GM18520 (cell line): ENCODE measurements at regions not wholly inside any gene's neighbourhood (a gene's known extent, or its start where the extent isn't known, plus 50 kb on each side); places are given as distances from the start of the nearest gene placed in this dataset.

Experiments used
- ATAC-seq: cut with Tn5 transposase; IDR thresholded peaks from one replicate; pipeline ENCODE4 v1.9.1; 2021; ENCODE audit not compliant: unreplicated experiment

GRCh38 chr13:40401911-40402776, 264.3 kb downstream of the FOXO1 start:
- peak; percentile 93 for ATAC-seq

- ATAC-seq: no peak
These were observed 263.5 kb downstream of the FOXO1 start for GRCh38 chr13:40402931-40403431.

- no peak for ATAC-seq
These were observed 262.8 kb downstream of the FOXO1 start for GRCh38 chr13:40403509-40404241.

- no peak for ATAC-seq
These were observed 262.0 kb downstream of the FOXO1 start for GRCh38 chr13:40404407-40404806.

- ATAC-seq: no peak
These were observed 261.3 kb downstream of the FOXO1 start for GRCh38 chr13:40404967-40405716.

- no peak for ATAC-seq
These were observed 259.9 kb downstream of the FOXO1 start for GRCh38 chr13:40406405-40407120.

- ATAC-seq: no peak
These were observed 258.9 kb downstream of the FOXO1 start for GRCh38 chr13:40407567-40407966.

- ATAC-seq: no peak
These were observed 257.8 kb downstream of the FOXO1 start for GRCh38 chr13:40408602-40409001.

- ATAC-seq: no peak
These were observed 257.2 kb downstream of the FOXO1 start for GRCh38 chr13:40409278-40409677.

- ATAC-seq: no peak
These were observed 256.1 kb downstream of the FOXO1 start for GRCh38 chr13:40410315-40410714.

GRCh38 chr13:40420160-40420740, 246.2 kb downstream of the FOXO1 start:
- no peak for ATAC-seq

- ATAC-seq: no peak
These were observed 243.7 kb downstream of the FOXO1 start for GRCh38 chr13:40422588-40423235.

- no peak for ATAC-seq
These were observed 238.1 kb downstream of the FOXO1 start for GRCh38 chr13:40428354-40428753.

- ATAC-seq: no peak
These were observed 236.5 kb downstream of the FOXO1 start for GRCh38 chr13:40429706-40430545.

- peak; percentile 70 for ATAC-seq
These were observed 234.1 kb downstream of the FOXO1 start for GRCh38 chr13:40432018-40432978.

- no peak for ATAC-seq
These were observed 233.4 kb downstream of the FOXO1 start for GRCh38 chr13:40433001-40433400.

- no peak for ATAC-seq
These were observed 232.9 kb downstream of the FOXO1 start for GRCh38 chr13:40433577-40433976.
